SHP77 treated with DMSO at 0.1 percent for 48 hours (cell line): ENCODE measurements at regions not wholly inside any gene's neighbourhood (a gene's known extent, or its start where the extent isn't known, plus 50 kb on each side); places are given as distances from the start of the nearest gene placed in this dataset.

Experiments
- DNase-seq: peaks from one replicate; lab custom pipeline; 2025; lab: John Stamatoyannopoulos, UW

DNA sequence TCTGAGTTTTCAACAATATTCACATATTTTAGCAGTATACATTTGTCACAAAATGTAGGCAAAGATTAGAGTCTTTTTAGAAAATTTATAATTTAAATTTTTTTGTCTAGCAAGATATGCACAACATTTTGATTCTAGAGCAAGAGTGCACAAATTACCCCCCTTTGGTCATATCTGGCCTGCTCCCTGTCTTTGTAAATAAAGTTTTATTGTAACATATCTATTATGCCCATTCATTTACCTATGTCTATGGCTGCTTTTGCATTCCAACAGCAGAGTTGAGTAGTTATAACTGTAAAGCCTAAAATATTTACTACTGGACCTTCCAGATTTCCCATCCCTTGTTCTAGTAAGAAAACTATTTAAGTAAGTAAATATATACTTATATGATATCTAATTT, 430.7 kb downstream of the EDEM1 start:
- DNase-seq, result no peak

DNA sequence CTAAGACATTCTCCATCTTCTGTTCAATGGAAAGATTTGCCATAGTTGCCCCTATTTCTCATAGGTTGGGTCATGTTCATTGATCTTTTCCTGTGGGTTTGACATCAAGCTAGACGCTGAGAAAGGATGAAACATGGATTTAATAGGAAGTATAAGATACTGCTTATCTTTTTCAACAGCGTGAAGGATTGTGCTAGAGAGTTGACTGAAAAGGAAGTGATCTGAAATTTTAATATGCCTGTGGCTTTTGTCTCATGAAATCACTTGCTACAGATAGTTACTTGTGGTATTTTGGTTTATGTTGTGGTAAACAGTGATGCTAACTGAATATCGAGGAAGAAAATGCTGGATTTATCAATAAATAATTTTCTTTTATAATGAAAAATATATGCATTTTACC, 442.9 kb downstream of the EDEM1 start:
- DNase-seq, result no peak

DNA sequence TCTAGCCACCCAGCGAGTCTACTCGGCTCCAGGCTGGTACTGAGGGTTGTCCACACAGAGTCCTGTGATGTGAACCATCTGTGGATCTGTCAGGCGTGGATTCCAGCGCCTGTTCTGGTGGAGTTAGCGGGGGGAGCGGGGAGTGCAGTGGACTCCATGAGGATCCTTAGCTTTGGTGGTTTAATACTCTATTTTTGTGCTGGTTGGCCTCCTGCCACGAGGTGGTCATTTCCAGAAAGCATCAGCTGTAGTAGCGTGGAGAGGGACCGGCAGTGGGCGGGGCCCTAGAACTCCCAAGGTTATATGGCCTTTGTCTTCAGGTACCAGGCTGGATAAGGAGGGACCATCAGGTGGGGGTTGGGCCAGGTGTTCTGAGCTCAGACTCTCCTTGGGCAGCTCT, 446.5 kb downstream of the EDEM1 start:
- DNase-seq, result no peak

DNA sequence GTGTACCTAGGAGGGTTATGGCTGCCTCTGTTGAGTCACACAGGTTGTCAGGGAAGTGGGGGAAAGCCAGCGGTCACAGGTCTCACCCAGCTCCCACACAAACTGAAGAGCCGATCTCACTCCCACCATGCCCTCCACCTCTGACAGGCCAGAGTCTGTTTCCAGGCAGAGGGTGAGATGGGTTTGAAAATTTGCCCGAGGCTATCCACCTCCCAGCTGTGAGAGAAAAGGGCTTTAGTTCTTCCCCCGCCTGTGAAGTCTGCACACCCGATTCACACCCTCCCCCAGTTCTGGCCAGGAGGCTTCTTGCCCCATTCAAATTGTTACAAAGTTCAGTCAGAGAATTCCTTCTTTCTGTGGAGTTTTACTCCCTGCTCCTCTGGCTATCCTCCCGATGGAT, 446.9 kb downstream of the EDEM1 start:
- DNase-seq, result no peak

DNA sequence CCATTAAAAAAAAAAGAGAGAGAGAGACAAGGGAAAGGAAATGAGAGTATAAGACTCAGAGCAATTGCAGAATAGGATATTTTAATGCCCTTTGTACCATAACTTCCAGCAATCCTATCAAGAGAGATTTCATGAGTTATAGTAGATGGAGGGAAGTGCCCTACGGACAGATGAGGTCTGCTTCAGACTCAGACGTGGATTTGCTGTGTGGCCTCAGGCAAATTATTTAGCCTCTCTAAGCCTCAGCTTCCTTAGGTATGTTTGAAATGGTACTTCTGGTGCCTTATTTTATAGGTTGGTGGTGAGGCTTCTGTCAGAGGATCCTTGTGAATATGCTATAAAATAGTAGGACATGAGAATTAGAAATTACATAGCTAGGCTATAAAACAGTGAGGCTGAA, 448.2 kb downstream of the EDEM1 start:
- DNase-seq, result no peak

DNA sequence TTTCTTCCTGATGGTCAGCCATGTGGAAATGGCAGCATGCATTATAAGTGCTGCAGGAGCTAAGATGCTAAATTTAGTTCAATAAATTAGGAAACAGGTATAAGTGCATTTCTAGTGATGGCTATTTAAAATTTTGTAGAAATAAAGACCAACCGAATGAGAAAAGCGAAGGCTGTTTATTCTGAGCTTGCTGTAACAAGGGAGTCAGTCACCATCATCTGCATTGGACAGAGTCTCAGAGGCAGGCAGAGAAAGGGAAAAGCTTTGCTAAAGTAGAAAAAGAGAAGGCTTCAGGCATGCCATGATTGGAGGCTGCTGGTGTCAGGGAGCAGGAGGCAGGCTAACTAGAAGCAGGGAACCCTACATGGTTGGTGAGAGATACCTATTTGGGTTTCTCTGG, 451.0 kb downstream of the EDEM1 start:
- DNase-seq, result no peak

DNA sequence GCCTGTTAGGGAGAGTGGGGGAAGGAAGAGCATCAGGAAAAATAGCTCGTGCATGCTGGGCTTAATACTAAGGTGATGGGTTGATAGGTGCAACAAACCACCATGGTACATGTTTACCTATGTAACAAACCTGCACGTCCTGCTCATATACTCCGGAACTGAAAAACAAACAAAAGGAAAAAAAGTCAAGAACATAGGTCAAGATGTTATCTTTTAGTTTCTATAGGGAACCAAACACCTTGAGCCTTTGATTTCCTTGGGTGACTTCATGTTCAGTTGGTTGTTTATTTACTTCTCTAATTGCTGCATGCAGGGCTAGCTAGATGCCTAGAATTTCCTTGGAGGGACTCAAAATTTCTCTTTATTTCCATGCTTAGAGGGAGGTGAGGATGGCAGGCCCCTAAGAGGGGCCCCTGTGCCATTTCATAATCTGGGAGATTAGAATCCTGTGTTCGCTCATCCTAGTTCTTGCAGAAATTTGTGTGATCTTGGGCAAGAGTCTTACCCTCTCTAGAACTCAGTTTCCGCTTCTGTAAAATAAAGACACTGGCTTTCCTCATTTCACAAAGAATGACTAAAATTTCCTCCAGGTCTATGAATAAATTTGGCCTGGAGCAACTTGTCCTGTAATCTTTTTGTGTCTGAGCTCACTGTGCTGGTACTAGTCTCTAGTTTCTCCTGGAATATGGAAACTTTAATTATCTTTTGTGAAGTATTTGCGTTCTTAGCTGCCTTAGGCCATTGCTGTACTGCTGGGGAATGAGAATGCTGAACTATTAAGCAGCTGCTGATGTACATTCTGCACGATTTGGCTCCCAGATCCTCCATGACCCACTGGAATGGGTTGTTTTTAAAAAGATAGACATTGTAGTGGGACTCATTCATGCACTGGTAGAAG, 457.5 kb downstream of the EDEM1 start:
- DNase-seq, result no peak

DNA sequence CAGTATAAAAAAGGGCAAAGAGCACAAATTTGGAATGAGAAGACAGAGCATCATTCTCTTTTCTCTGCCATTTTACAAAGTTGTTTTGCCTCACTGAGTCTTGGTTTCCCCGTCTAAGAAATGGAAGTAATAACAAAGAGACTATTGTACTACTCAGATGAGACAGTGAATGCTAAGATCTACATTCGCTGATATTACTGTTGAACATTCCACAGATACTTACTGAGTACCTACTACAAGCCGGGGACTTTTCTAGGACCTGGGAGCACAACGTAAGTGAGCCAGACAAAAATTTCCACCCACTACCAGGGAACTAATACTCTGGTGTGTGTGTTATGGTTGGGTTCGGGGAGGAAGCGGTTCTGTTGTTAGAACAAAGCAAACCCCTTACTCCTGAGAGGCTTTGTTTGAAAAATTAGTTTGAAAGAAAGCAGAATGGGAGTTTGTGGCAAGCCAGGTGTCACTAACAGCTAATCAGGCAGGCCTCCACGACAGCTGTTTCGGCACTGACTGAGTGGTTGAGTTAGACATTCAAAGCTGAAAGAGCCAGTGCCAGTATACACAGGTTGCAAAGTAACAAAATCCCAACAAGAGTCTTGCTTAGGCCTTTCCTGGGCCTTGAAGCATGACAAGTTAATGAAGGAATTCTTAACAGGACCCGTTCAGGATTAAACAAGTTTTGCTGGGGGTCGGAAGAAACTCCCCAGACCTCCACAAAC, 458.3 kb downstream of the EDEM1 start:
- no peak for DNase-seq

DNA sequence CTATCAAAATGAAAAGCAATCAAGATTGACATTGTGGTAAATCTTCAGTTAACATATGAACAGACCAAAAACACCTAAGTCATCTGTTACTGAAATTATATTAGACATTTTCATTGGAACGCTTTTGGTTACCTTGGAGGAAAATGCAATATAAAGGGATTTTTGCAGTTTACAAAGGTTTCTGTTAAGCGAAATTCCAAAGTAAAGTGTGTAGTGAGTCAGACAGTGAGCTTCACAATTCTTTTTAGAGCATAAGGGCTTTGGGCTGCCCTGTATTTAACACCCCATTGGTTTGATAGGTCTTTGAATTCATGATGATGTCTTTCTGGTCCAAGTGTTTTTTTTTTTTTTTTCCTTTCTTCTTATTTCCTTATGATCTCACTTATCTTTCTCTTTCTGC, 462.8 kb downstream of the EDEM1 start:
- DNase-seq, result no peak

DNA sequence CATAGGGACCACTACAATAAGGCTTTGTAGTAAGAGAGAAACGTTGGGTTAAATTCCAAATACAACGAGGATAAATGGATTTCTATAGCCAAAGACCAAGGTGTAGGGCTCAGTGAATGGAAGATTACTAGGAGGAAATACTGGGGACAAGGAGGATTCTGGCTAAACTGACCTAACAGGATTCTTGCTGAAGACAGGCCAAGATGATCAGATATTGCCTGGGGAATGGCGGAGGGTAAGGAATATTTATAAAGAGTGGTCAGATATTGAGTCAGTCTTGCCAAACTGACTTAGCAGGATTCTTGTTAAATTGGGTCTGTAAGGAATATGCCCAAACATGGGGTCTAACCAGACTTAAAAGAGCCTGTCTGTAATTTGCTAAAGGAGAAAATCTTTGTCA, 463.8 kb downstream of the EDEM1 start:
- DNase-seq, result no peak

DNA sequence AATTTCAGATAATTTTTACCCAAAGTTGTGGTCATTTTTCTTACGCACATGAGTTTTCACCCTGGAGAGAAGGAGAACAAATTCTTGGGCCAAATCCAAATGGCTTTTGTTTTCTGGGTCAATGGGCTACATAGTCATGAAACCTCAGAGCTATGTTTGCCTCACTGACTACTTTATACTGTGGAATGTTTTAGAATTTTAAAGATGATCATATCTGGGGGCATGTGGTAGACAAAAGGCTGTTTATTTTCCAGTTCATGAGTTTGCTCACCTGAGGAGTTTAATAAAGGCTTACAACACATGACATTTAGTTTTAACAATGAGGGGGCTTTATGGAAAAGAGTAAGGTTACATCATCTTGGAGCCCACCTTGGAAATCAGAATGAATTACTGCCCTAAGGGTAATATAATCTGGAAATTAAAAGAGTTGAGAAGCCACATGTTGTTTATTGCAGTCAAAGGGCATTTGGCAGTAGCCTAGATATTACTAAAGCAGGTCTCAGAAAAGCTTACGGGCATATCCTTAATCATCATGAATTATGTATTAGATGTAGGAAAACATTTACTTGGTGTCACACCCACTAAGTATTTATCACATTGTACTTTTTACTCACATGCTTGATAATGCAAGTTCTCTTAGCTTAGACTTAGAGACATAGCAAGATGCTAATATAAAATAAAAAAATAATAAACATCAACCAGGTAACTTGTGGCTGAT, 466.1 kb downstream of the EDEM1 start:
- DNase-seq, result no peak

DNA sequence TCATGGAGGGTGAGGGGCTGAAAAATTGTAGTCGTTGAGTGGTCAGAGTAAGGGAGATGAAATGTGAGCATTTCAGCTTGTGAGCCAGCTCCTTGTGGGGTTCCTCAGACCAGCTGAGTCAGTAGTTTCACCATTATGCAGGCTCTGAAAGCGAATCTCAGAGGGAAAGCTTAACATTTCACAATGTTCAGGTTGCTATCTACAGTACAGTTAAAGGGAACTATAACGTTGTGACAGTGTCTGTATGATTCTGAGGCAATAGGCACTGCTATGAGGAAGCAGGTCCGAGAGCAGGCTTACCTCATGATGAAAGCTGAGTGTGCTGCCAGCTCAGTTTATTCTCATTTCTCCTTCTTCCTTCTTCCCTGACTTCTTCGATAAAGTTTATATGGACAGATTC, 469.6 kb downstream of the EDEM1 start:
- no peak for DNase-seq

DNA sequence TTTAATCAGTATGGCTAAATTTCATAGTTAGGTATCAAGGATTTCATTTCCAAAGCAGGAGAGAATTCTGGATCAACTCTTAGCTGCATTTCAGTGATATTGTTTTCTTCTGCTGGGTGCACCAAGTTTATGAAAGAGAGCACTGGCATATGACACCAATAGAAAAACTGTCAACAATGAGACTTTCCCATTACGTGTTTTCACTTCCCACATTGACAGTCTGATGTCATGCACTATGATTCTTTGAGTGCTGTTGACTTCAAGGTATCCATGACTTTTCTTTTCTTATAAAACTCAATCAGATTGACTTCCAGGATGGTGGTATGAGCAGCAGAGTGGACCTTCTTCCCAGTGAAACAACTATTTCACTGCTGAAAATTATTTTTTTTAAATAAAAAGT, 476.1 kb downstream of the EDEM1 start:
- DNase-seq, result no peak

DNA sequence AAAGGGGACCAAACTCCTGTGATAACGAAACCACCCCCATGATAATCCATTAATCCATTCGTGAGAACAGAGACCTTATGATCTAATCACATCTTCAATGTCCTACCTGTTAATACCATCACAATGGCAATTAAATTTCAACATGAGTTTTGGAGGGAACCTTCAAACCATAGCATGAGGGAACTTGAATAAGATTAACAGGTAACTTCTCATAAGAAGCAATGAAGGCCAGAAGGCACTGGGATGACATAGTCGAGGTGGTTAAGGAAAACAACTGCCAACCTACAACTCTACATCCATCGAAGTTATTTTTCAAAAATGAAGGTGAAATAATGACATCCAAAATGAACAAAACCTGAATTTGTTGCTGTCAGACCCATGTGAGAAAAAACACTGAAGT, 478.9 kb downstream of the EDEM1 start:
- no peak for DNase-seq

DNA sequence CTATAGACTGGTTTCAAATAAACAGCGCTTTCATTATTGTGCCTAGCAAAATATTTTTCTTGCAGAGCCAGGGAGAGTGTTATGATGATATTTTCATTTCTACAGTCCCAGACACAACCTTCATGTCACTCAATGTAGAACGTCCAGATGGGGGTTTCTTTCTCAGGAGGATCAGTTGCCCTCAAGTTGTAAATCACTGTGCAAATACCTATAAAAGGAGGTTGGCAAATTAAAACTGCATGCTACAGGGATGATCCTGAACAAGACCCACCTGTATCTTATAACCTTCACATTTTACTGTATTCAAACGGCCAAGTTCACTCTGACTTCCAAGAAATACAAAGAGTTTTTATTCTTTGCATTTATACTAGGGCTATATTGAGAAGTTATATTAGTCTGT, 486.0 kb downstream of the EDEM1 start:
- no peak for DNase-seq

DNA sequence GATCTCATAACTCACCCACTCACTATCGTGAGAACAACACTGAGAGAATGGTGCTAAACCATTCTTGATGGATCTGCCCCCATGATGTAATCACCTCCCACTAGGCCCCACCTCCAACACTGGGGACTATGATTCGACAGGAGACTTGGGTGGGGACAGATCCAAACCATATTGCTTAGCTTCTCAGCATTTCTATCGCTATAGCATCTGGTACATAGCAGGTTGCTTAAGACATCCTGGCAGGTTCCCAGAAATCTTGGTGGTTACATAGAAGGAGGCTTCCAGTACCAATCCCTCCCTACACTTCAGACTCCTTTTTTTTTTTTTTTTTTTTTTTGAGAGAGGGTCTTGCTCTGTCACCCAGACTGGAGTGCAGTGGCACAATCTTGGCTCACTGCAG, 487.8 kb downstream of the EDEM1 start:
- DNase-seq, result no peak

DNA sequence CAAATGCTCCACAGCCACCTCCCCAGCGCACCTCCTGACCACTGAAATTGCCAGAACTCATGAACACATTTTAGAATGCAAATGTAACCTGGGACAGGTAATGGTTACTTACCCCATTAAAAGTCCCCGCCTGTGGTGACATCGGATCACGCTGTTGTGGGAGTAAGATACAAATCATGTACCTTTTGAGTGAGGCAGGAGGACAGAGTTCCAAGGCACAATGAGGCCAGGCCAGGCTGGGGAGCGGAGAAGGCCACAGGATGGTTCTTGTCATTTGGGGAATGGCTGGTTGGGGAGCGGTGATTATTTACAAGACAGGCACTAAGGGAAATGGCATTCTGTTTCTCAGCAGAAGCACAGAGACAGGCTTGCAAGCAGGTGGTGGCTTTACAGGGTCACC, 490.0 kb downstream of the EDEM1 start:
- no peak for DNase-seq

DNA sequence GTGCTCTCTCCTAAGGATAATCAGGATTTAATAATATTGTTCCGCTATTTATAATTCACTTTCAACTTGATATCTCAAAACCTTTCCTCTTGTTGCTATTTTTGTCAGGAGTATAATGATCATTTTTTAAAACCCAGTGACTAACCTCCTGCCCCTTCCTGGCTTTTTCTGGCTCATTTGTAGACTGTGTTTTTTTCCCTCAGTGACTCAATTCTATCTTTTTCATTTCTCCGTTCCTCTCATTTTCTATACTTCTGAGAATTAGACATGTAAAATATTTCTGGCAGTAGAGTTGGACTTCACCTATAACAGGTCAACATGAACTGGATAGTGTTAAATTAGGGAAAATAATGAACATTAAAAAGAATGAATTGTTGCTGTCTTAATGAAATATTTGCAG, 490.7 kb downstream of the EDEM1 start:
- DNase-seq, result no peak

DNA sequence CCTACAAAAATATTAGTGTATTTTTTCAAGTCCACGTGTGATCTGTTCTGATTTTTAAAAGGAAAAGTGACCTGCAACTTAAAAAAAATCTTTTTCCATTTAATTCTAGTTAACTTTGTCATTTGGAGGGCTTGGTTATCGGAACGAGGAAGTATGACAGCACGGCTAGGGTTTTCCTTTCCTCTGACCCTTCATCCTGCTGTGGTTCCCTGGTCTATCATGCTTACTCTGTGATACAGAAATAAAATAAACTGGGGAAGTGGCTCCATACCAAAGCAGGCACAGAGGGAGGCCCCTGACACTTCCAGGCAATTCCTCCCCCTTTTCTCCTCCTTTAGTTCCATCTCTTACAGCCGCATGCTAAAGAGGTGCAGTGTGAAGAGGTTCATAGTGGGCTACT, 491.3 kb downstream of the EDEM1 start:
- DNase-seq, result no peak

DNA sequence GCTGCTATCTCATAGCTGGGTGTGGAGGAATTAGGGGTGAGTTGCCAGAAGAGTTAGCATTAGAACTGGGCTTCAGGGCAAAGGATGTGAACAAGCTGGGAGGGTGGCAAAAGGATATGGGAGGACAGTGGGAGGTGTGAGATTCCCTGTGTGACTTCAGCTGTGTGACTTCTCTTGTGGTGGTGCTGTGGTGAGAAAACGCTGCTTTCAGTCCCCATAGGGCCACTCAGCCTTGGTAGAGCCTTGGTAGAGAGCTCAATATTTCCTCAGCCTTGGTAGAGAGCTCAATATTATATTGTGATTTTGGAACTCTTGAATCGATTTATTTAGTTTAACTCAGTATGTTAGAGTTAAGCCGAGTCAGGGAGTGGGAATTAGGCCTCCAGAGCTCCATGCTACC, 499.7 kb downstream of the EDEM1 start:
- DNase-seq, result no peak

DNA sequence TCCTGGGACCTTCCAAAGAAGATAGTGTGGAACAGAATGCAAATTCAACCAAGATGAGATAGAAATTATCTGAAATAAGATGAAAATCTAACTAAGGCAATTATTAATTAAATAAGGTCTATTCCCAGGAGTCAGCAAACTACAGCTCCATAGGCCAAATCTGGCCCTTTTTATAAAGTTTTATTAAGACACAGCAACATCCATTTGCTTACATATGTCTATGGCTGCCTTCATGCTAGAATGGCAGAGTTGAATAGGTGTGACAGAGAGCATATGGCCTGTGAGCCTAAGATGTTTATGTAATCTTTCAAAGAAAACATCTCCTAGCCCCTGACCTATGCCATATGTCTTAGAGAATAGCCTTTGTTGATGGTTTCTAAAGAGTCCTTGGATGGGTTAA, 503.0 kb downstream of the EDEM1 start:
- no peak for DNase-seq

DNA sequence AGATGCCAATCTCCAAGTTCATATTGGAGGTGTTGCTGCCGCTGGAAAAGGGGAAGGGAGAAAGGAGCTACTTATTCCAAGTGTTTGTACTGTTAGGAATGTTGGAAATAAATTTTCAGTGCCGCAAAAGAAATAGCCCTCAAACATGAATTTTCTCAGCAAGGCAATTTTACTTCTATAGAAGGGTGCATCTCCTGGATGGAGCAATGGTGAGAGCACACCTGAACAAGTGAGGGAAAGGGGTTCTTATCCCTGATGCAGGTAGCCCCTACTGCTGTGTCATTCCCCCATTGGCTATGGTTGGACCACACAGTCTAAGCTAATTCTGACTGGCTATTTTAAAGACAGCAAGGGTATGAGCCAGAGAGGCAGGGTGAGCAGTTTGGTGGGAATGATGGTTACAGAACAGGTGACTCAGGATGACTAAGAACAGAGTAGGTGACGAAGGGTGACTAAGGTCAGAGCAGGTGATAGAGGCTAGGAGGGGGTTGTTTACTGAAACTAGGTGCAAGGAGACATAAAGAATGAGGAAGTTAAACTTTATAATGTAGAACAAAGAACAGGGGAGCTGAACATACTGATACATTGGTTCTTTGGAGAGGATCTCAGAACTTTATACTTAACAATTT, 503.5 kb downstream of the EDEM1 start:
- no peak for DNase-seq

DNA sequence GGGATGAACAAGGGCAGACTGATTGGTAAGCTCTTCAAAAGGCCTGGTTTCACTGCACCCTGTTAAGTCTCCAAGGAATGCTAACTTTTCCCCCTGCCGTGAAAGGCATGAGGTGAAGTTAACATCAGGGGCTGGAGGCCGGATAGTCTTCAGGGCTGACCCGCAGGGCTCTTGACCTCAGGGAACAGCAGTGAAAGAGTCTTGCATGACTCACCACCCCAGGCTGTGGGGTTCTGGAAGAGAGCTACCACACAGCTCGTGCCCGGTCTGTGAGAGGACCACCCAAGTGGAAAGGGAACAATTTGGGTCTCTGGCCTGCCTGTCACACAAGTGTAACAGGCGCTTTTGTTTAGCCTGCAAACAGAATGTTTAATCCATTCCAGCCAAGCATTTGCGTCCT, 504.9 kb downstream of the EDEM1 start:
- DNase-seq, result no peak
